GM21576 (cell line): ENCODE measurements at regions not wholly inside any gene's neighbourhood (a gene's known extent, or its start where the extent isn't known, plus 50 kb on each side); places are given as distances from the start of the nearest gene placed in this dataset.
"Not testable (repeated sequence)": the region's sequence is repeated elsewhere in the genome, so short reads cannot be mapped to it uniquely, and the experiment has no call there.

Experiments
- ATAC-seq: cut with Tn5 transposase; IDR thresholded peaks from one replicate; pipeline ENCODE4 v1.9.1; 2021; ENCODE audit warnings: mild to moderate bottlenecking, moderate library complexity; ENCODE audit not compliant: unreplicated experiment

DNA sequence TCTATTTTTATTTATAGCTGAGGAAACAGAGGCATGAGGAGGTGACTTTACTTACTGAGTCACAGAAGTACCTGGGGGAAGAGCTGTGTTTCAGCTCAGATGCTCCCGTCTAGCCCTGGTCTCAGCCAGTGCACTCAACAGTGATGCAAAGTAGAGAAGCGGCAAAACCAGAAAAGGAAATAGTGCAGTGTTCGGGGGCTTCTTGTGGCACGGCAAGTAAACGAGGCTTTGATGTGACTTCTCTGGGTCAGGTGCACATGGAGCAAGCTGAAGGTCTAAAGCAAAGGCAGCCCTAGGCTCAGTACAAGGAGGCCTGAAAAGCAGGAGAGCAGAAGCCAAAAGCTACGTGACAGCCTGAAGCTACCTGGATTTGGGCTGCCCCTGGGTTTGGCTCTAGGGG is 526.7 kb upstream of the ADAMTS16 start:
- no peak for ATAC-seq

DNA sequence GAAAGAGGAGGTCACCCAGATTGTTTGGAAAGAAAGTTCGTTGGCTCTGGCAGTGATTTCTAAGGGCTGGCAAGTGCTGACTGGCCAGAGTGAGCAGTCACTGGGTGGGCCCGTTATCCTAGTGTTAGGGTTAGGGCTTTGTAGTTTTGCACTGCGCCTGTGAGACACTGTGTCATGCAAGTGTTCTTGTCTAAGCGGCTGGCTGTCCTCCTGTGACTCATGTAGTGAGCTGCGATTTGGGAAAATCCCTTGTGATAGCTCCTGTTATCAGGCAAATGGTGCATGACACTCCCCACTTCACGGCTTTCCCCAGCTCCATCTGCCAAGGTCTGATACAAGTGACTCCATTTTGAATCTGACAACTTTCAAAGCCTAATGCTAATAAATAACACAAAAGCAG is 526.0 kb upstream of the ADAMTS16 start:
- ATAC-seq = no peak

DNA sequence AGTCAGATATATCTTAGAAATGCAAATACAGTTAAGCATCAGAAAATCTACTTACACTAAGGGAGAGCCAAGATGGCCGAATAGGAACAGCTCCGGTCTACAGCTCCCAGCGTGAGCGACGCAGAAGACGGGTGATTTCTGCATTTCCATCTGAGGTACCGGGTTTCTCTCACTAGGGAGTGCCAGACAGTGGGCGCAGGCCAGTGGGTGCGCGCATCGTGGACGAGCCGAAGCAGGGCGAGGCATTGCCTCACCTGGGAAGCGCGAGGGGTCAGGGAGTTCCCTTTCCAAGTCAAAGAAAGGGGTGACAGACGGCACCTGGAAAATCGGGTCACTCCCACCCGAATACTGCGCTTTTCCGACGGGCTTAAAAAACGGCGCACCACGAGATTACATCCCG is 524.8 kb upstream of the ADAMTS16 start:
- ATAC-seq = not testable (repeated sequence)

DNA sequence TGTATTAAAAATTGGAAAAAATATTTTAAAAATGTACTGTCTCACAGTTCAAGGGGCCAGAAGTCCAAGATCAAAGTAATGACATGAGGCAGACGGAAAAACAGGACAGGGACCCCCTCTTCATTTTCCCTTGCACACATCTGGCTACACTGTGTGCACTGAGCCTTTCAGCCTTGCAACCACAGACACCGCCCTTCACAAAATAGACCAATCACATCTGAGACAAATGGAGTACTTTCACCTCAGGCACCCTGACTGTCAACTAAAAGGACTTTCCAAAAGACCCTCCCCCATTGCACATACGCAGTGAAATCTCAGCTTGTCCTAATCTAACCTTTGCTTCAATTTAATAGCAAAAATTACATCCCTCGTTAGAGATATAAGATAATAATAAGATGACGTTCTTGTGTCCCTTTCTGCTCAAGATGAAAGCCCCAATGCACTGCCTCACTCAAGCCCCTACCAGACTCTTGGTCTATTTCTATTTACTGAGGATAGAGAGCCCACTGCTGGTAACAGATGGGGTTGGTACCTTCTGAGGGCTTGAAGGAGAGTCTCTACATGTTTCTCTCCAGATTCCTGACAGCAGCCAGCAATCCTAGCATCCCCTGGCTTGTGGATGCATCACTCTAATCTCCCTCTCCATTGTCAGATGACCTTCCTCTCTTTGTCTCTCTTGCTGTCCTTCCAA is 514.8 kb upstream of the ADAMTS16 start:
- no peak for ATAC-seq

DNA sequence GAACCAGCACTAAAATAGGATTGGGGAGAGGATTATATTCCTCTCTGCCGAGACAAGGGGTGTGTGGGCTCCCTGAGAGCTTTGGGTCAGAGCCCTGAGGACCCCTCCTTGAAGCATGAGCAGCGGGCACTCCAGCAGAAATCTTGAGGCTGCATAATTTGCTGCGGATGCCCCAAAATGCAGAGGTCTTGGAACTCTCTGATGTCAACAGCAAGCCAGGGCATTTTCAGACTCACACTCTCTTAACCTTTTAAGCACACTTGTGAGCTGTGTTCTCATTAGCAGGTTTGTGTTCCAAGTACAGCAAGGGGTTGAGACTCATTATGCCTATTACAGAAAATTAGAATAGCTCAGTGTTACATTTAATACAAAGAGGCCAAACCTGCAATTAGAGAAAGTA is 513.0 kb upstream of the ADAMTS16 start:
- ATAC-seq = no peak

DNA sequence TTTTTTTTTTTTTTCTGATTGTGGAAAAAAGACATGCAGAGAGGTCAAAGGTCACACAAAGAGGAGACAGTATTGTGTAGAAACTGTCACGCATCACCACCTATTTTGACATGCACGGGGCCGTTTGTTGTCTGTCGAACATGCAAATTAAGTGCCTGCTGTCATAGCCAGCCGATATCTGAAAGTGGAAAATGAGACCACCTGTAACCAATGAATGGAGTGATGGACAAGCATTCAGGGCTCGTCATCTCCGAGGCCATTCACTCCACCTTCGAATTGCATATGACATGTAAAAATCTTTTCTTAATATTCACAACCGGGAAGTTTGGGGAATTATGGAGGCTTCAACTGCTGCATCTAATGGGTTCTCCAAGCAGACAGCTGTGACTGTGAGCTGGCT is 512.2 kb upstream of the ADAMTS16 start:
- no peak for ATAC-seq

DNA sequence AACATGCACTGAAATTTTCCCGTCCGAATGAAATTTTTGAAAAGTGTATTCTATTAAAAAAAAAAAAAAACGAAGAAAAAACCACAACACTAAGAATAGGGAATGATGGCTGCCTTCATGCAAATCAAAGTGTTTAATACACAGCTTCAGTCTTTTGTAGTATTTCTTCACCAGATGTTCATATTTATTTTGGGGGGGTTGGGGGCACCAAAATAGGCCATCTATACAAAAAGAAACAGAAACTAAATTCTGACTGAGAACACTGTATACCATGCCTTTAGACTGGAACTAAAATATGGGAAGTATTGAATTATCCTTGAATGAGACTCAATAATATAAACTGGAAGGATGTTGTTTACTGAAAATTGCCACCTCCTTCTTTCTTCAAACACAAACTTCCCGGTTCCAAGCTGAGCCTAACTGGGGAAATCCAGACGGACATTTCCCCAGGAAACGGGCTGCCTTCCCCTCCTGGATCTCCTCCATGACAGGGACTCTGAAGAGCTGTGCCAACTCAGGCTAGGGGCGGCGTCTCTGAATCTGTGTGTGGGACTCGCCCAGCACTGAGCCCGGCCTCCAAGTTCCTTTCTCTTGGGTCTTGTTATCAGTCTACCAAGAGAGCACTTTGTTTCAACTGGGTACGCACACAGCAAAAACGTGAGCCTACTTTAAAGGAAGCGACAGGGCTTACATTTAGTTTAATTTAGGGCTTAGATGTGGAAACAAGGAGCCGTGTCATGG is 511.3 kb upstream of the ADAMTS16 start:
- no peak for ATAC-seq

DNA sequence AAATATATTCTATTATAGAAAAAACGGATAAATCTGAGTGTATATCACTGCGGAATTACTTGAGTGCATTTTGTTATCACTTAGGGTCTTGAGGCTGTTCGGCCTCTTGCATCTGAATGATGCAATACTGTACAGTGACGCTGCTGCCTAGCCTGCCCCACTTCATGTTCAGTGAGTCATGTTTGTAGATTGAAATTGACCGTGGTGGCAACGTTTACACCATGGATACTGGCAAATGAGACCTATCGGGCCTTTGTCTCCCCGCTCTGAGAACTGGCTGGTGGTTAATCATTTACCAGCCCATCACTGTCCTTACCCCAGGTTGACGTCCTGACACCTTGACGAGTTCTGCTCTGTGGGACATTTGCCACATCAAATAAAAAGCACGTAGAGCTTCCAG is 510.1 kb upstream of the ADAMTS16 start:
- no peak for ATAC-seq

DNA sequence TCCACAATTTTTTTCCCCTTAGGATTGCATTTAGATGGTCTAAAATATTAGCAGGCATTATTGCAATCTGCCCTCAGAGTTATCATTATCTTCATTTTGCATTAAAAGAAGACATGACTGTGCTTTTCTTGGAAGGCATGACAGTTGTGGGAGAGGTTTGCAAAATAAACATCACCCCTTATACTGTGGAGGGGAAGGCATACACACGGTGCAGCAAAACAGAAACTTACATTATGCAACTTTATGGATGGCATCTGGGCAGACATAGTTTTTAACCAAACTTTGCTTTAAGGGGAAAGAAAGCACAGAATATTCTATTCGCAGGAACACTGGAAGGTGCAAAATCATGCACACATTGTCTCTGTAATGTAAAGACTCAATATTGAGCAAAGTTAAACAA is 505.8 kb upstream of the ADAMTS16 start:
- ATAC-seq = no peak

DNA sequence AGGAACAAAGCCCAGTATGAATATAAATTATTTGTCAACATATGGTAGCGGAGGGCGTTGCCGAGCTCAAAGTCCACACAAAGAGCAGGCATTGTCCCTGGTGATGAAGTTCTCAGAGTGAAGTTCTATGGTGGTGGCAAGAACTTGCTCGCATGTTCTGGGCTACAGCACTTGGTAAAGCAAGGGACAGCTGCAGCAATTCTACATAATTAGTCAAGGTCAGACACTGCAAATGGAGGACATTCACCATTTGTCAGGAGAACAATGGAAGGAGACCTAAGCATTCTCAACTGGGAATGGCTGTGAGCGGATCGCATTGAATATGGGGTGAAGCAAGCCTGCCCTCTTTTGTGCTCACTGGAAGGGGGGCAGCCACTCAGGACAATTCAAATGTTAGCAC is 503.8 kb upstream of the ADAMTS16 start:
- ATAC-seq = no peak

DNA sequence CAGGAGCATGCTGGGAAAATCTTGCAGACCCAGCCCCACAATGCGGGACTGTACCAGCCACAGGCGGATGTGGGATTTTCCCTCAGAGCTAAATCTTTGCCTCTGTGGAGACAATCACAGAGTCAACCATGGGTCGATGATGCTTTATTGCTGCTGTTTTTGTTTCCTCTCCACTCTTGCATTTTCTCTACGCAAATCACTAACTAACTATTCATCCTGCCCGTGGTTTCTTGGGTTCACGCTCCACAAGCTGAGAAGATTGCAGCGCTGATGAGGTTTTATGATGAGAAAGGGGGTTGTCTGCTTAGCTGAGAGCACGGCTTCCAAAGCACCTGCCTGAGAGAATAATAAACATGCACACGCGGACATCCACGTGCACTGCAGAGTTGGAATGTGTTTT is 500.2 kb upstream of the ADAMTS16 start:
- no peak for ATAC-seq

DNA sequence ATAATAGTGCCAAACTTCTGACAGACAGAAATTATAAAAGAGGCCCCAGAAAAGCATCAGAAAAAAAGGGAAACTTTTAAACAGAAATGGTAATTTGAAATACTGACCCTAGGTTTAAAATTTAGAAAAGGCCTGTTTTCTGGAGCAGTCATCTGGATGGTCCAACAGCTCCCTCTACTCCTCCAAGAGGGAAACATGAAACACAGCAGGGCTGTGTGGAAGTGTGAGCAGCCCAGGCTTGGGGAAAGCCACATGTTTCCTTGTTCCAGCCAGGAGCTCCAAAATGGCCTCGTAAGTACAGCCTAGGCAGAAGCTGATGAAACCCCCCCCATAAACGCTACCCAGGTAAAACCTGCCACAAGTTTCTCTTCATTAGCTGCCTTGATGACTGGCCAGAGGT is 499.3 kb upstream of the ADAMTS16 start:
- no peak for ATAC-seq

DNA sequence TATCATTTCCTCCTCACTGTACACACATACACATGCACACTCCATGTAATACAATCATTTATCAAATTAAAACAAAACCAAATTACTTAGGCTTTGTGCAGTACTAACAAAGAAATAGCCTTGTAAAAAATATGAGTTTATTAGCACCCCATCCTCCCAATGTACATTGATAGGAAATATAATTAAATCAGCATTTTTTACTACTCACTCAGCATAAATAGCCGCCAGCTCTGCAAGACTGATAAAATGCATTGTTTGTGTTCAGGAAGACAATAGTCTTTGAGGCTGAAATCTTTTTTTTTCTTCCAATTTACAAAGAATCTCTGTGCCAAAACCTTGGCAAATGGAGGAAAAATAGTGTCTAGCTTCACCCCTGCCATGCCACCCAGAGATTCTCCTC is 497.6 kb upstream of the ADAMTS16 start:
- no peak for ATAC-seq

DNA sequence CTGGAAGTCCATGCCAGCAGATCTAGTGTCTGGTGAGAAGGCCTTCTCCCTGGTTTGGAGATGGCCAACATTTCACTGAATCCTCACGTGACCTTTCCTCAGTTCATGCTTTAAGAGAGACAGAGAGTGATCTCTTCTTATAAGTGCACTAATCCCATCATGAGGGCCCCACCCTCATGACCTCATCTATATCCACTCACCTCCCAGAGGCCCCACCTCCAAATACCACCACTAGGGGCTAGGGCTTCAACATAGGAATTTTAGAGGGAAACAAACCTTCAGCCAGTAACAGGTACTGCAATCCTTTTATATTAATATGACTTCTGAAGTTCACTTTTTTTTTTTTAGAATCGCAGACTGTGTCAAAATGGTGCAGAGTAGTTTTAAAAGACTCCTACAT is 496.9 kb upstream of the ADAMTS16 start:
- no peak for ATAC-seq

DNA sequence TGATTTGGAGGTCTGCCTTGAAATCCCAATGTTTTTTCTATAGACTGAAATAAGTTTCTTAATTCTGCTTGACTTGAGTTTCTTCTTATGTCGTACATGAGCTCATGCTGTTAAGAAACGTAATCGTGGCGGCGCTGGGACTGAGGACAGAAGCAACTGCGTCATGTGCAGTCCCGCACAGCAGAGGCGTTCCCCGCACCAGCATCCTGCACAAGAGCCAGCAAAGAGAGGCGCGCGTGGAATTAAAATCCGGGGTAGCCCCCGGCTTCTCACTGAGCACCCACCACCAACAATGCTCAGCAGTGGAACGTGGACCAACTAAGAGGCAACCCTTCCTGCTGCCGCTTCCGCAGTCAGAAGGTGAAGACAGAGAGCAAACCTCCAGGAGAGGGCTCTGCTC is 496.2 kb upstream of the ADAMTS16 start:
- ATAC-seq = no peak

DNA sequence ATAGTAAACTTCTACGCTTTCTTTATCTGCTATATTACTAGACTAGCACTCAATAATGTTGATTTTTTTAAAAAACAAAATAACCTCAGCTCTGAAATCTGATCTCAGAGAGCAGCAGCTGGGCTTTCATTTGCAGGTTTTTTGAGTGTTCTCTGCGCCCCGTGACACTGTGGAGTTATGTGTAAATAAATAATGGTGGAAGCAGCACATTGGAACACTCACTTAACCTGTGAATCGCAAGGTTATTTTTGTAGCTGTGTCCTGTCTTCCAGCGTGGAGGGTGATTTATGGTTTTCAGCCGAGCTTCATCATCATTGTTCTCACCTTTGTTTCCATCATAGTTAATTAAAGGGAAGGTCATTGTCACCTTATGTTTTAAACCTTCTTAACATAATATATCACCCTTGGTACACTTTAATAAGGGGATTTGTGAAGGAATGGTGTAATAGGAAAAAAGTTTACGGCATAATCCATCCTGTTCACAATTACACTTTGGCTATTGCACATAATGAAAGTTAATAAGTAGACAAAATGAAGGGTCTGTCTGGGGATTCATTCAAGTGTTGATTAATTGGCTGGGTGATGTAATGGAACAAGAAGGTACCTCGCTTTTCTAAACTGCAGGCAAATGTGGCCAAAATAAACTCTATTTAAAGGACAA is 493.3 kb upstream of the ADAMTS16 start:
- ATAC-seq = no peak

DNA sequence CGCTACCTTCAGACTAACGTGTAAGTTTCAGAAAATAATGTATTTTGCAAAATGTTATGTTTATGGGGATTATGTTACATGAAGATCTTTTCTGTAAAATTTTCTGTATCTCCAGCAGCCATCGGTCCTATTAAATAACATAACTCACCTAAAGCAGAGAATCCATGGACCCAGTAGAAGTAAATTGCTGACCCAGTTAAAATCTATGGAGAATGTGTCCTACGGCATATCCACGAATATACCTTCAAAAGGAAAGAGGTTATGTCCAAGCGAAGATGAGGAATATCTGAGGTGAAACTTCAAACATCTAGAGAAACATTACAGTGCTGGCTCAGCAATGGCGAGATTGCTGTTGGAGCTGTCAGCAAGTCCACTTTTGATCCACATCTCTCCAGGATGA is 492.2 kb upstream of the ADAMTS16 start:
- ATAC-seq = no peak

DNA sequence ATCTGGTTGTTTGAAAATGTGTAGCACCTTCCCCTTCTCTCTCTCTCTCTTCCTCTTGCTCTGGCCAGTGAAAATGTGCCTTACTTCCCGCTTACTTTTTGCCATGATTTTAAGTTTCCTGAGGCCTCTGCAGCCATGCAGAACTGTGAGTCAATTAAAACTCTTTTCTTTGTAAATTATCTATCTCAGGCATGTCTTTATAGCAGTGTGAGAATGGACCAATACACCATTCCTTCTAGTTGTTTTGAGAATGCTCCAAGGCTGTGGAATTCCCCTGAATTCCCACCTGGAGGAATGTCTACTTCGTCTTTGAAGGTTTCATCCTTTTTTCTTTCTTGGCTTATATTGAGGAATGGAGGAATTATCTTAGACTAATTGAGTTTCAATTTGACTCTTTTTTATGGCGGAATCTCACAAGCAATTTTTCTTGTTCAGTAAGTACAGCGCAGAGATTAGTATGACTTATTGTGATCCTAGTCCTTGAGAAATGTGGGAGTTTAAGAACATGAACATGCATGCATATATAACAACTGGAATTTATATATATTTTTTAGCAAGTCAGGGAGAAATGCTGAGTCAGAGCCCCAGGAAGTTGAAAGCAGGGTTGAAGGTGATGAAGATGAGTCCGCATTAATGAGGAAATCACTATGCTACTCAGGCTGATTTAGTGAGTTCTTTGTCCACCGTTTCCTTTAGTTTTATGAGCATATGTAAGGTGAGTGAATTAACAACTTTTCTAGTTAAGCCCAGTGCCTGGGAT is 488.1 kb upstream of the ADAMTS16 start:
- no peak for ATAC-seq

DNA sequence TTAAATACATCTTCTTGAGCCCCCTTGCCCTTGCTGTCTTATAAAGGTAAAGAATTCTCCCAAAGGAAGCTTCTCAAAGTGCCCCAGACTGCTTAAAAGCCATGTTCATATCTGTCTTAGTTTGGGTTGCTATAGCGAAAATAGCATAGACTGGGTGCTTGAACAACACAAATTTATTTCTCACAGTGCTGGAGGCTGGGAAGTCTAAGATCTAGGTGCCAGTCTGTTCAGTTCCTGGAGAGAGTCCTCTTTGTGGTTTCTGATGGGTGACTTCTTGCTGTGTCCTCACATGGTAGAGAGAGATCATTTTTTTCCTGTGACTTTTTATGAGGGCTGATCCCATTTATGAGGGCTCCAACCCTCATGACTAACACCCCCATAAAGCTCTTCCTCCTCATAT is 486.7 kb upstream of the ADAMTS16 start:
- ATAC-seq = no peak

DNA sequence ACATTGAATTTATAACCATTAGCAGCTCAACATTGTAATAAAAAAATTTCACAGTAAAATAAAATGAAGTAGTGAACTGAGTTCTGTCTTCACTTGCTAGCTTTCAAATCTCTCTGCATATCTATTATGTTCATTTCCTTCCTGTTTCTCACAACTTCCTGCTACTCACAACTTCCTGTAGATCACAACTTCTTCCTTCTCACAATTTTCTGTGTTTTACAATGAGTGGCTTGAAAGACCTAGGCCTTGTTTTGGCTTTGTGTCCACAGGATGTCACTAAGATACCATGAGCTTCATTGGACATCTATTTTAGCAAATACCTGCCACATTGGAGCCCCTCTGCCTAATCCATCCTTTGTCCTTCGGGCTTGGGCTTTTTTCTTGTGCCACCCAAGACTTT is 480.3 kb upstream of the ADAMTS16 start:
- ATAC-seq = no peak

DNA sequence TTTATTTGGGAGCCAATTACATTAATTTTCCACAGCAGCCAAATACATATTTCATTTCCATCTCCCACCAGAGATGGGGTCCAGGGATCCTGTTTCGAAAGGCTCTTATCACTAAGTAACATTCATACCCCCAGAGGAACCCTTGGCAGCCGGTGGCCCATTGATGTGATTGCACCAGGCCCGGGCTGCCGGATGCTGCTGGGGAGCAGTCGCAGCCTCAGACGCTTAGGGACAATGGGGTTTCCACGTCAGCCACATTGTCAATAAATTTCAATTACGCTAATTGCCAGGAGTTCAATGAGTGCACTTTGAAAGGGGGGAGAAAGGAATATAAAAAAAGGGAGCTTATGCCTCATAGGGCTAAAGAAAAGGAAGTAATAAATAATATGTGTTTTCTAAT is 478.8 kb upstream of the ADAMTS16 start:
- ATAC-seq = no peak

DNA sequence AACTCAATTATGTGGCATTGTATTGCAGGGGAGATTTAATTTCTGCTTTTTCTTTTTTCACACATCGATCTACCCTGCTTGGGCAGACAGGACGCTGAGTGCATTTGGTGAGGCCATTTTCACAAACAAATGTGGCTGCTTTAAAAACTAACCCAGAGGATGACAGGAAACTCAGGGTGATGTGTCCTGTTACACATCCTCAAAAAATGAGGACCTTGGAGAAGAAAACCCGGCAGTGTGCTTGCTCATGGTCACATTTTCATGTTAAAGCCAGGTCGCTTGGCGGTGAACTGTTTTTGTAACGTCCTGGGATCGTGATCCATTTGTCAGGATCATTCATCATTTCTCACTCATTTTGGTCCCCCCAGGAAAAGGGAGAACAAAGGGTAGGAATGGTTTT is 478.3 kb upstream of the ADAMTS16 start:
- ATAC-seq = no peak
